ENCODE measurements at regions not wholly inside any gene's neighbourhood (a gene's known extent, or its start where the extent isn't known, plus 50 kb on each side); places are given as distances from the start of the nearest gene placed in this dataset.

- no peak for DNase-seq (ENCODE audit: low spot score)
Observed at GRCh38 chr3:107904536-107905066, 186.2 kb downstream of the CD47 start.

GRCh38 chr3:107899990-107900651 lies 190.7 kb downstream of the CD47 start:
- no peak for DNase-seq (ENCODE audit: low spot score)

GRCh38 chr3:107897471-107898061 lies 193.3 kb downstream of the CD47 start:
- DNase-seq (ENCODE audit: low spot score) = no peak

GRCh38 chr3:107894998-107895397 lies 195.8 kb downstream of the CD47 start:
- DNase-seq (ENCODE audit: low spot score) = no peak

GRCh38 chr3:107892955-107893624 lies 197.7 kb downstream of the CD47 start:
- DNase-seq (ENCODE audit: low spot score) = no peak

GRCh38 chr3:107884719-107885460 lies 205.9 kb downstream of the CD47 start:
- peak; percentile 54 for DNase-seq (ENCODE audit: low spot score)

- no peak for DNase-seq (ENCODE audit: low spot score)
Observed at GRCh38 chr3:107884028-107884427, 206.8 kb downstream of the CD47 start.

GRCh38 chr3:107882881-107883280 lies 207.9 kb downstream of the CD47 start:
- DNase-seq (ENCODE audit: low spot score) = no peak

- DNase-seq (ENCODE audit: low spot score) = no peak
Observed at GRCh38 chr3:107882261-107882660, 208.6 kb downstream of the CD47 start.

GRCh38 chr3:107881509-107881908 lies 209.3 kb downstream of the CD47 start:
- no peak for DNase-seq (ENCODE audit: low spot score)

- DNase-seq (ENCODE audit: low spot score) = no peak
Observed at GRCh38 chr3:107880702-107881101, 210.1 kb downstream of the CD47 start.

- no peak for DNase-seq (ENCODE audit: low spot score)
Observed at GRCh38 chr3:107877936-107878335, 212.9 kb downstream of the CD47 start.

GRCh38 chr3:107870943-107871638 lies 219.7 kb downstream of the CD47 start:
- DNase-seq (ENCODE audit: low spot score) = no peak

GRCh38 chr3:107870096-107870495 lies 220.7 kb downstream of the CD47 start:
- no peak for DNase-seq (ENCODE audit: low spot score)

GRCh38 chr3:107868449-107868848 lies 222.4 kb downstream of the CD47 start:
- no peak for DNase-seq (ENCODE audit: low spot score)

- DNase-seq (ENCODE audit: low spot score) = no peak
Observed at GRCh38 chr3:107861904-107862303, 228.9 kb downstream of the CD47 start.

GRCh38 chr3:107861422-107861821 lies 229.4 kb downstream of the CD47 start:
- no peak for DNase-seq (ENCODE audit: low spot score)
